Stimulated activated naive CD4-positive, alpha-beta T cell treated with Interleukin-2 at 50 U/mL for 16 hours (primary cell): ENCODE measurements at regions not wholly inside any gene's neighbourhood (a gene's known extent, or its start where the extent isn't known, plus 50 kb on each side); places are given as distances from the start of the nearest gene placed in this dataset.

Experiments used
- DNase-seq: peaks from one replicate; lab custom pipeline; 2025; lab: John Stamatoyannopoulos, UW

GRCh38 chr11:8826139-8826786 lies 84.7 kb upstream of the AKIP1 start:
- DNase-seq, result no peak

GRCh38 chr11:8826901-8827560 lies 84.0 kb upstream of the AKIP1 start:
- no peak for DNase-seq

- no peak for DNase-seq
These were observed 82.9 kb upstream of the AKIP1 start for GRCh38 chr11:8828046-8828445.

- no peak for DNase-seq
These were observed 82.2 kb upstream of the AKIP1 start for GRCh38 chr11:8828580-8829361.

GRCh38 chr11:8829556-8829955 lies 81.4 kb upstream of the AKIP1 start:
- no peak for DNase-seq

- no peak for DNase-seq
These were observed 80.3 kb upstream of the AKIP1 start for GRCh38 chr11:8830641-8831040.

- DNase-seq, result no peak
These were observed 79.1 kb upstream of the AKIP1 start for GRCh38 chr11:8831861-8832260.

GRCh38 chr11:8832571-8833260 lies 78.3 kb upstream of the AKIP1 start:
- DNase-seq, result no peak

GRCh38 chr11:8833568-8834315 lies 77.2 kb upstream of the AKIP1 start:
- no peak for DNase-seq

- no peak for DNase-seq
These were observed 76.6 kb upstream of the AKIP1 start for GRCh38 chr11:8834379-8834778.

GRCh38 chr11:8838248-8838647 lies 72.7 kb upstream of the AKIP1 start:
- no peak for DNase-seq

GRCh38 chr11:8839306-8839956 lies 71.6 kb upstream of the AKIP1 start:
- no peak for DNase-seq

- DNase-seq, result no peak
These were observed 70.7 kb upstream of the AKIP1 start for GRCh38 chr11:8839957-8840945.

- no peak for DNase-seq
These were observed 69.1 kb upstream of the AKIP1 start for GRCh38 chr11:8841899-8842298.

- no peak for DNase-seq
These were observed 52.2 kb upstream of the AKIP1 start for GRCh38 chr11:8858808-8859207.
